Kidney (tissue), 13 donors: ENCODE measurements at regions not wholly inside any gene's neighbourhood (a gene's known extent, or its start where the extent isn't known, plus 50 kb on each side); places are given as distances from the start of the nearest gene placed in this dataset.
A peak's percentile ranks its signal among the peaks of the same experiment; 100 is the strongest.
"Not testable (repeated sequence)": the region's sequence is repeated elsewhere in the genome, so short reads cannot be mapped to it uniquely, and the experiment has no call there.

Source experiments
- DNase-seq, 5 donors: peaks; one replicate each; pipeline ENCODE4 v3.0.0-alpha.2; 2013 to 2020
- FAIRE-seq: peaks from 2 replicates; lab custom pipeline; 2012; peaks lifted over from hg19 to GRCh38; lab: Jason Lieb, UNC
- H3K27ac ChIP-seq, 2 donors: one replicate each; pipeline ENCODE4 v1.7.0; 2013; ENCODE audit warnings: low read depth in 2 of 2, low read length in 2 of 2, inconsistent platforms in 1 of 2
- H3K27me3 ChIP-seq: one replicate; pipeline ENCODE4 v1.7.1; 2013; ENCODE audit warnings: low read length, inconsistent platforms; ENCODE audit not compliant: control insufficient read depth, insufficient read depth
- H3K36me3 ChIP-seq, 3 donors: one replicate each; pipeline versions ENCODE4 v1.7.0 to v1.7.1; 2013; ENCODE audit warnings: low read length in 3 of 3, control low read depth in 1 of 3, inconsistent platforms in 1 of 3; ENCODE audit not compliant: insufficient read depth in 3 of 3, control insufficient read depth in 2 of 3
- H3K4me1 ChIP-seq, 3 donors: one replicate each; pipeline versions ENCODE4 v1.7.0 to v1.7.1; 2013; ENCODE audit warnings: low read length in 3 of 3, inconsistent platforms in 1 of 3, low read depth in 1 of 3; ENCODE audit not compliant: control insufficient read depth in 2 of 3, insufficient read depth in 2 of 3
- H3K4me3 ChIP-seq, 3 donors: one replicate each; pipeline versions ENCODE4 v1.7.0 to v1.8.1; 2013; ENCODE audit warnings: low read length in 3 of 3, control low read depth in 1 of 3, inconsistent platforms in 1 of 3
- H3K9ac ChIP-seq, 3 donors: one replicate each; pipeline versions ENCODE4 v1.7.0 to v1.7.1; 2013; ENCODE audit warnings: low read length in 3 of 3, control low read depth in 1 of 3, inconsistent platforms in 1 of 3
- H3K9me3 ChIP-seq, 3 donors: one replicate each; pipeline versions ENCODE4 v1.7.0 to v1.7.1; 2013; ENCODE audit warnings: low read length in 3 of 3, control low read depth in 1 of 3, inconsistent platforms in 1 of 3; ENCODE audit not compliant: control insufficient read depth in 2 of 3, insufficient read depth in 1 of 3
- intact Hi-C: fragments of 100-400 bp; cut with DNase I; formaldehyde crosslinking; loops from one replicate; pipeline ENCODE4 v1.11.1; 2022
- TF ChIP-seq, protein P1 (sequence below): IDR thresholded peaks from 3 replicates; pipeline ENCODE4 v1.5.1; 2012; ENCODE audit warnings: mild to moderate bottlenecking, moderate library complexity, borderline replicate concordance; ENCODE audit not compliant: insufficient read depth; ENCODE audit errors: extremely low read depth
- donor health status: control.
- donor health status: control.
- donor health status: control.
- donor health status: control.
- donor health status: control.
- donor health status: DM: yes; HTN: yes; CAD: no.
- donor health status: Normal renal cell carcinoma (clear cell type).

DNA sequence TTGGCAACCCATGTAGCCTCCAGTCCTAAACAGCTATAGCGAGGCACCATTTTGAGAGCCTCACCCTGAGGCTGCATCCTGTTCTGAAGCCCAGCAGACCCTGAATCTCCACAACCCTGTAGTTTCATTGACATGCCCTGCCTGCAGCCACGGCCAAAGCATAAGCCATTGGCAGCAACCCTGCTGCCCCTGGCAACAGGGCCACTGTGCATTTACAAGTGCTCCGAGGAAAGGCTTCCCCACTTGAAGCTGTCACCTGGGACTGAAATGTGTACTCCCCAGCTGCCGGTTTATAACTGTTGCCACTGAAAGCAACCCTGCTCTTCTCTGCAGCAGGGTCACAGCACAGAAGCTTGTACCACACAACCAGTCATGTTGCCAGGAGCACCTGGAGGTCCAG is 124.2 kb upstream of the OLFM3 start:
- no peaks in the 10 kb centered on the region for H3K27me3 ChIP-seq
- TF ChIP-seq, protein P1, sequence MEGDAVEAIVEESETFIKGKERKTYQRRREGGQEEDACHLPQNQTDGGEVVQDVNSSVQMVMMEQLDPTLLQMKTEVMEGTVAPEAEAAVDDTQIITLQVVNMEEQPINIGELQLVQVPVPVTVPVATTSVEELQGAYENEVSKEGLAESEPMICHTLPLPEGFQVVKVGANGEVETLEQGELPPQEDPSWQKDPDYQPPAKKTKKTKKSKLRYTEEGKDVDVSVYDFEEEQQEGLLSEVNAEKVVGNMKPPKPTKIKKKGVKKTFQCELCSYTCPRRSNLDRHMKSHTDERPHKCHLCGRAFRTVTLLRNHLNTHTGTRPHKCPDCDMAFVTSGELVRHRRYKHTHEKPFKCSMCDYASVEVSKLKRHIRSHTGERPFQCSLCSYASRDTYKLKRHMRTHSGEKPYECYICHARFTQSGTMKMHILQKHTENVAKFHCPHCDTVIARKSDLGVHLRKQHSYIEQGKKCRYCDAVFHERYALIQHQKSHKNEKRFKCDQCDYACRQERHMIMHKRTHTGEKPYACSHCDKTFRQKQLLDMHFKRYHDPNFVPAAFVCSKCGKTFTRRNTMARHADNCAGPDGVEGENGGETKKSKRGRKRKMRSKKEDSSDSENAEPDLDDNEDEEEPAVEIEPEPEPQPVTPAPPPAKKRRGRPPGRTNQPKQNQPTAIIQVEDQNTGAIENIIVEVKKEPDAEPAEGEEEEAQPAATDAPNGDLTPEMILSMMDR = no peak
- H3K27ac ChIP-seq = no peak overlapping the region
- DNase-seq (peak in 1 of 5 donors; percentile 46), FAIRE-seq (no peak)
- no peaks in the 10 kb centered on the region for H3K36me3 ChIP-seq
- no peaks in the 10 kb centered on the region for H3K9me3 ChIP-seq
- H3K9ac ChIP-seq = no peak overlapping the region
- intact Hi-C loops = no loop called here
- H3K4me1 ChIP-seq = no peaks in the 10 kb centered on the region
- no peak overlapping the region for H3K4me3 ChIP-seq

GRCh38 chr1:102118150-102118549 is 121.4 kb upstream of the OLFM3 start:
- Histone ChIP-seq H3K36me3 (no peaks in the 10 kb centered on the region), H3K4me3 (no peak overlapping the region), H3K4me1 (no peaks in the 10 kb centered on the region), H3K9ac (no peak overlapping the region), H3K27ac (no peak overlapping the region), H3K27me3 (no peaks in the 10 kb centered on the region), H3K9me3 (no peaks in the 10 kb centered on the region)
- intact Hi-C loops = no loop called here
- TF ChIP-seq, protein P1 = no peak
- DNase-seq = no peak
- FAIRE-seq = no peak

GRCh38 chr1:102110586-102110985 is 113.9 kb upstream of the OLFM3 start:
- Histone ChIP-seq H3K9ac (no peak overlapping the region), H3K4me1 (no peaks in the 10 kb centered on the region), H3K27ac (no peak overlapping the region), H3K4me3 (no peak overlapping the region), H3K36me3 (no peaks in the 10 kb centered on the region), H3K27me3 (no peaks in the 10 kb centered on the region), H3K9me3 (no peaks in the 10 kb centered on the region)
- no peak for FAIRE-seq
- DNase-seq = no peak
- TF ChIP-seq, protein P1 = no peak
- intact Hi-C loops = no loop called here

- FAIRE-seq, intact Hi-C loops: not testable (repeated sequence)
Observed at GRCh38 chr1:102109493-102109892, 112.8 kb upstream of the OLFM3 start.

More at GRCh38 chr1:102109493-102109892, 112.8 kb upstream of the OLFM3 start:
- not testable (repeated sequence) for H3K4me1 ChIP-seq, H3K9me3 ChIP-seq, H3K27ac ChIP-seq, DNase-seq, H3K36me3 ChIP-seq, H3K9ac ChIP-seq, H3K27me3 ChIP-seq, H3K4me3 ChIP-seq
